HG03280 (cell line): ENCODE measurements at regions not wholly inside any gene's neighbourhood (a gene's known extent, or its start where the extent isn't known, plus 50 kb on each side); places are given as distances from the start of the nearest gene placed in this dataset.

Experiments used
- ATAC-seq: cut with Tn5 transposase; IDR thresholded peaks from one replicate; pipeline ENCODE4 v1.9.1; 2021; ENCODE audit warnings: mild to moderate bottlenecking, moderate library complexity; ENCODE audit not compliant: unreplicated experiment

DNA sequence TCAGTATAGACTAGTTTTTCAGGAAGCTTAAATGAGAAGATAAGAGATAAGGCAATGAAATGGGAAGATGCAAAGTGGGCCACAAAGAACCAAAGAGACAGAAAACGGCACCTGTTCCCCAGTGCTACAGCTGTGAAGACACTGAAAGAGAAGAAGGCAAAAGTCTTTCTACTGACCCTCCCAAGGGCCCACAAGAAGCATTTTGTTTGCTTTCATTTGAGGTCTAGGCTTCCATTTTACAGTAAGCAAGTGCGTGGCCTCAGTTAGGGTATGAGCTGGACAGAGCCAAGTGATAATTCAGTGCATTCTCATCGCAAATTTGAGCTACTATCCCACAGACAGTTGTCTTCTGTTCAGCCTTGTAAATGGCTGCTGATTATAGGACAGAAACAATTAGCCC is 53.4 kb upstream of the STK17B start:
- ATAC-seq: no peak

DNA sequence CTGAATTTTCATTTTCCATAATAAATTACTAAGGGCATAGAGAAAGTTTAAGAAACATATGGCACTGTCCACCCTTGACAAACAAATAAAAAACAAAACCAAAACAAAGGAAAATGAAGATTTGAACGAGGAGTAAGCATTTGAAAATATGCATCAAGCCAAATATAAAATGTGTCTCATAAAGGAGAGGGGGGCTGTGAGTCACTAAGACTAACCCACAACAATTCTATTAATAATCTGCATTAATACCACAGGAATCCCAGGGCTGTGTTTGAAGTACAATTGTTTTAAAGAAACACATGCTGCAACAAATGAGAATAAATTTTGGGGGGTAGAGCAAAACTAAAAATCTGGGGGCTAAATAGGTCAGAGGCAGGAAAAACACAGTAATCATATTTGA is 53.8 kb upstream of the STK17B start:
- no peak for ATAC-seq

DNA sequence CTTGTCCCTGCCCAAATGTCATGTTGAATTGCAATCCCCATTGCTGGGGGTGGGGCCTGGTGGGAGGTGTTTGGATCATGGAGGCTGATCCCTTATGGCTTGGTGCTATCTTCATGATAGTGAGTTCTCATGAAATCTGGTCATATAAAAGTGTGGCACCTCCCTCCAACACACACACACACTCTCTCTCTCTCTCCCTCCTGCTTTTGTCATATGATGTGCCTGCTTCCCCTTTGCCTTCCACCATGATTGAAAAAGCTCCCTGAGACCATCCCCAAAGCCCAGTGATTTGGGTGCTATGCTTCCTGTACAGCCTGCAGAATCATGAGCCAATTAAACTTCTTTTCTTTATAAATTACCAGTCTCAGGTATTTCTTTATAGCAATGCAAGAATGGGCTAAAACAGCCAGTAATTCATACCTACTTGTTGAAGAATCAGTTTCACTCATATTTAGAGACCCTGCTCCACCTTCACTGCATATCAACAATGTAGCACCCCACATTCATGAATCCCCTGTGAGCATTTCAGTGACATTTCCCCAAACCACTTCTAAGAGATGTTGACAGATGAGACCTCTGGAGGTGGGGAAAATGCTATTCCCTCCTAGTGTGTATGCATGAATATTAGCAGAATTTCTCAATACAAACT is 54.8 kb upstream of the STK17B start:
- no peak for ATAC-seq

DNA sequence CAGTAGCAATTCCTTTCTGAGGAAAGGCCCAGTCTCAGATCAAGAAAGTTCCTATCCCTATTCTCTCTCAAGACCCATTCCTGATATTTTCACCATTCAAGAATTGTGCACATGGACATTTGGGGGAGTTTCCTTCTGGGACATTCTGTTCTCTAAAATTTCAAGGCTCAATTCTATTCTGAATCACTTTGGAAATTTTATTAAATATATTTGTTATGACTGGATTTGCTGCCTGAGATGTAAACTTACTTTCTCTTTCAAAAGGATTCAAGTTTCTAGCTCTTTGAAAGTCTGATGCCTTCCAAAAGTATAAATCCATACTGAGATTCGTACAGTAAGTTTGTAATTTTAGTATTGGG is 55.3 kb upstream of the STK17B start:
- ATAC-seq: no peak

DNA sequence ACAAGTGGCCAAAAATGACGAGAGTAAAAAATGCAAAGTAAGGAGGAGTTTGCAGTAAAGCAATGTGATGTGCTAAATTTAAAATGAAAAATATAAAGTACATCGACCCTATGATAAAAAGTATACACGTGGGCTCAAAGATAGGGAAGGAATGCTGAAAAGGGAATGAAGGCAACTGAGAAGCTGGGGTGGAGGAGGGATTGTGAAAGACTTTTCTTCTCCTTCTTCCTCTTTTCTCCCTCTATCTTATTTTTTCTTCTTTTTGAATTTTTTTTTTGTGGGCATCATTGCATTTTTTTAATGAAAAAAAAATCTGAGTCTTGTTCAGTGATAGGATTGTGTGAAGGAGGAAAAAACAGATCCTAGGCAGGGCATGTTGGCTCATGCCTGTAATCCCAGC is 57.6 kb upstream of the STK17B start:
- ATAC-seq: no peak

DNA sequence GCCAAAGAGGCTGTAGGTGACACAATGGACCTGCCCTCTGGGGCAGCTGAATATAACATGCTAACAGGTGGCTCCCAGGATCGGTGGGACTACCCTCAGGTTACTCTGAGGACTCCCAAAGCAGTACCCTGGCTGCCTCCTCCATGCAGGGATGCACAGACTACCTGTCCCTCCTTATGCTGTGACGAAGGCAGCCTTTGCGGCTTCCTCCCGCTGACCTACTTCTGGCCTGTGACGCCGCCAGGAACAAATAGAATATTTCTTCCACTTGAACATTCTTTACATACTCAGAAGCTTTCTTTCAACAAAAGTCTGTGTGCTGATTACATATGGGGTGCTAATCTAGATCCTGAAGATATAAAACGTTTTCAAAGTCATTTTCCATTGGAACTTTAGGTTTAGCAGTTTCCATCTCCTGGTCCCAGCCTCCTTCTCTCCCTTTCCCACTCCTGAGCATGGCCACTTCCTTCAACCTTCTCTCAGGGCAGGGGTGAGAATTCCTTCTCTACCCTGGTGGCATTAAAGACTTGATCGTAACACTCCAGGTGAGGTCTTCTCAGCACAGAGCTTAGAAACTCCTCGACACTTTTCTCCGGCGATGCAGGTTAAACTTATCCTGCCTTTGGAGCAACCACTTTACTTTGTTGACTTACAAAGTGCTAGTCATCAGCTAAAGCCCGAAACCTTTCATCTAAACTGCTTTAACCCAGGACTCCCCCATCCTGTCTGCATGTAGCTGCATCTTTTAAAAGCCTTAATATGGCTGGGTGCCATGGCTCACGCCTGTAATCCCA is 58.9 kb upstream of the STK17B start:
- no peak for ATAC-seq

DNA sequence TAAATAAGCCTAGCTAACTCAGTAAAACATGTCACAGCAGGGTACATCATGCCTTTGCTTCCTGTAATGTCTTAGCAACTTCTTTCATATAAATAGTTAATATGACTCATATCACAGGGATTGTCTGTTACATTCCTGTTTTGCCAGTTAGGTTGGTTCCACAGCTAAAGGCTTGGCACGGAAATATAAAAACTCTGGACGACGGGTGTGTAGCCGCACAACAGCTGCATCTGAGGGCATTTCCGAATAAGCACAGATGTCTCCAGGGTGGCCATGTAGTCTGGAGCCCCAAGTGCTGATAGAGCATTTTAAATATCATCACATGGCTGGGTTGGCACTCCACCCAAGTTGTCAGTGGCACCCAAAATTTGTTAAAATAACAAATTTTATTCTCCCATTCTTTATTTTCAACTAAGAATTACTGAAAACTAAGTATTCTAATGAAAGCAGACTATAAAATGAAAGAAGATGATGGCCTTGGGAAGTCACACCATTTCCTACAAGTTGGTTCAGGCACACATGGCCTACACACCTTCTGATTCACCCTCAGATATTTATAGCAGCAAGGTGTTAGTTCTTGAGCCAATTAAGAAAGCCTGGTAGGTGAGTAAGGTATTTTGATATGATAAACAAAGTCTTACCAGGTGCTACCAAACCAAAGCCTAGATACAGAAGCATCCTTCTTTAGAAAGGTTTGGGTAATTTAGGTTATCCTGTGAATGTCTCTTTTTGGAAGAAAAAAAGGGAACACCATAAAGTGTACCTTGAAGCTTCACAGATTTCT is 61.8 kb upstream of the STK17B start:
- ATAC-seq: no peak

DNA sequence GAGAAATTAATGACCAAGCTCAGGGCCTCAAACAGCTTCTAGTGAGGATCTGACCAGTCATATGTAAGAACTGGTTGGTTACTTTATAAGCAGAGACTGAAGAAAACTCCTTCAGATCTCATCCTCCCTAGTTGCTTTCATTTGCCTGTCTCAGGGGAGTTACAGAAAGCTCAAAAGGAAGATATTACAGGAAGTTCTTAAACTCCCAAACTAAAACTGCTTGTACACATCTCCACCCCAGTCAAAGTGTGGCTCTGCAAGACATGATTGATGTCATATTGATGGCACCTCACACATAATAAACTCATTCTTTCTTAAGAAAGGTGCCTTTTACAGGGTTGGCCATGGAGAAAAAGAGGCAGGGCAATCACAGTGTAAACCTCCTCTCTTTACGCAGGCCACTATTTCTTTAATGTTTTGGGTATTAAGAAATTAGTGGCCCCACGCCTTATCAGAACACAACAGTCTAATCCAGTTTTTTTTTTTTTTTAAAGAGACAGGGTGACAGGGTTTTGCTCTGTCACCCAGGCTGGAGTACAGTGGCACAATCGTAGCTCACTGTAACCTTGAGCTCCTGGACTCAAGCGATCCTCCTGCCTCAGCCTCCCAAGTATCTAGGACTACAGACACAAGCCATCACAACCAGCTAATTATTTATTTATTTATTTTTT is 62.6 kb upstream of the STK17B start:
- no peak for ATAC-seq

DNA sequence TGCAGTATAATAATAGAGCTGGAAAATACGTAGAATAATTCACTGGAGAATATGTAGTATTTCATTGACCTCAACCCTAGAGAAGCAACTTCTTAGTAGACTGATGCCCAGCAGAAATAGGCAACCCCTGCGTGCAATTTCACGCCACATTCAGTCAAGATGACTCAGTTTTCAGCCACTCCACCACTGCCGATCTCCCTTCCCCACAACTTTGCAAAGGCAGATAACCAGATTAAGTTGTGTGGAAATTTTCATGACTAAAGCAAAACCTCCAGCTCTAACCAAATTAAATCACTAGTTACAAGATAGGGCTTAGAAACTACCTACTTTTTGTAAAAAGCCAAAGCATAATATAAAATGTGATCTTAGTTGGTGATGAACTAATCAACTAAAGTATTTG is 63.3 kb upstream of the STK17B start:
- ATAC-seq: no peak

DNA sequence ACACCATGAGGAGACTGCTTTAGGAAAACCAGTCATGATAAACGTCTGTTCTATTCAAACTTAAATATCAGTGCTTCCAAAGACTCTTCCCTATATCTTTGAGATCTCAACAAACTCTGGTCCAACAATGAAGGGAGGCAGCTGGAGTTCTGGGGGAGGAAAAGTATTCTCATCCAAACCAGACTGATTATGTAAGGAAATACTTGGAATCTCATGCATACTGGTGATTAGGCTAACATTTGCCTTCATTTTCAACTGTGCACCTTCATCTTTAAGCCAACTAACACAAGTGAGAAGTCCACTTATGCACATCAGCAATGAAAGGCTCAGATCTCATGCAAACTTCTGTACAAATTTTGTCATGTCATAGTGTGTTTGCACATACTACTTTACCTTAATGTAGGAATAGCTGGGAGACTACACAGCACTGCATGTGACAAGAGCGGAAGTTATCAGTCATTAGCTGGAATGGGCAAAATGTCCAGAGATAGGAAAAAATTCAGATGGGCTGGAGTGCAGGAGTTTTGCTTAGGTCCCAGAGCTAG is 67.5 kb upstream of the STK17B start:
- ATAC-seq: no peak

DNA sequence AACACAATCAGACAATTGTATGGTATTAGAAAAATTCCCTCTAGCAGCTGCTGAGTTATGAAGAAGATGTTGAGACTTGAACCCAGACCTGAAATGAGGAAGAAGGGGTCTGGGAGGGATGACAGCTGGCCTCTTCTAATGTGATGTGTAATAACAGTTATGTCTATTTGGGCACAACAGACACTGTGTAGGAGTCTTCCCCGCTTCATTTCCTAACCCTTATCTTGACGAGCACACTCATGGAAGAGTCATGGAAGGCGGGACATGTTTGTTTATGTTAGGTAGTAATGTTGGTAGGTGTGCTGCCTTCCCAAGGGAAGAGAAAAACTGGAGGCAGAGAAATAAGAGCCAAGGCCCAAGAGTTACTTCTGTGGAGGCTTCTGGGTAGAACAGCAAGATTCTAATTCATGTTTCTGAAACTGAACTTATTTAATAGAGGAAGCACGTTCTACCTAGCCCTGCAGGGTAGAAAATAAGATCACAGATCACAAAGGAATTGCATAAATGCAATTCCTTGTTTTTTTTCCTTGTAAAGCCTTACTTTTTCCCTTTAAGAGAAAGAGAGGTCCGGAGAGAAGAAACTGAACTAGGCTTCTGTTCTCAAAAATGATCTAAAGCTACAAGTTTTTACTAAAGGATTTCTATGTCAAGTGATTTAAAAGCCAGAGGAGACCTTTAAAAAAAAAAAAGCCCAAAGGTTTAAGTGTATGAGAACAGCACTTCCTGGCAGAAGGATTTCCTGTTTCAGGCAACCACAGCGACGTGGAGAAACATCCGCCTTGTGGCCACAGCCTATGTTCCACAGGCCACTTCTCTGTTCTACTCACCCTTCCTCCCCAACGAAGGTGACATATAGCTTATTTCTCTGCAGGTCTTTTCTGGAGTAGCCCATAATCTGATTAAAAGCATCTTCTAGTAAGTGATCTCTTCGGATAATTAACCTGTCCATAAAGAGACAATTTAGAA is 68.5 kb upstream of the STK17B start:
- peak; percentile 69 for ATAC-seq

DNA sequence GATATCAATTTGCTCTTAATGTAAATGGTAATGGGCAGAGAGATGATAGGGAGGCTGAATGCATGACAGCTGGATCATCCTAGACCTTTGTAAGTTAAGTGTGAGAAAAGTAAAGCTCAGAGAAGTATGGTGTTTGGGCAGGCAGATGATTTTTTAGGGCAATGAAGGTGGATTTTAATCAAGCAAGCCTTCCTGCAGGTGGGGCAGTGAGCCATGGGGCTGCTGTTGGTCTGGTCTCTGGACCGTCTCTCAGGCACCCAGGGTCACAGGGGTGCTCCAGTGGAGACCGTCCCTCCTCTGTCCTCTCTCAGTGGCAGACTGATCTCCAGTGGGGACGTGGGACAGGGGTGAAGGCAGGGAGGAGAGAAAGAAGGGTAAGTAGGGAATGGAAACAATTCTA is 69.8 kb upstream of the STK17B start:
- no peak for ATAC-seq

DNA sequence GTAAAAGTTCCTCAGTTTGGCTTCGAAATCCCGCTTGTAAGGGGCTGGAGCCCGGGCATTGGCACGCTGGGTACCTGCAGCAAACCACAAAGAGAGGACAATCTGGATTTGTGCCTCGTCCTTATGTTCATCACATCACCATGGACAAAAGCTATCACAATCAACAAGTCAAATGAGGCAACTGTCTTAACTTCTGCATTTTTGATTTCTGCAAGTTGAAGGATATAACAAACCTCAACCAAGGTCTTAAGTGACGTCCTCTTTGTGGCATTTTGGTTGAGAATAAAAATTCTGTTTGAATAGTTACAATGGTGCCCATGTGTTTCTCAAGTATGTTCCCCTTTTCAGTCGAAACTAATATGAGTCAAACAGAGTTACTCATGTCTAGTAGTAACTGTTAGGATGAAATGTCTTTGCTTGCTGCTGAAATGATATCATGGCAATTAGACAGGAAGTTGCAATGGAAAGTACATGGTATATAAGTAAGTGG is 70.8 kb upstream of the STK17B start:
- peak; percentile 90 for ATAC-seq

DNA sequence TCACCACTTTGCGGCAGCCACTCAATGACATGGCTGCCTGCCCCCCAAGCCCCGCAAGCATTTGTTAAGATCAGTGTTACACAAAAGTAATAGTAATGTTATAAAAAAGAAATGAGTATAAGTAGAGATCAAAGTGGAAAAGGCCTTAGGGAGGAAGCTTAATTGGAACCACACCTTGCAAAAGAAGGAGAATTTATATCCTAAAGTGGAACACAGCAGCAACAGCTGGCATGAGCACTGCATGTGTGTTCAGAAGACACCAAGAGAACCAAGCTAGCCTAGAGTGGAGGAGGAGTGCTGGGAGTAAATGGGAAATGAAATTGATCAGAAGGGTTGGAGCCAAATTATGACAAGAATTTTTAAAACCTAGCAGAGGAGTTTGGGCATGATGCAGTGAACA is 73.1 kb upstream of the STK17B start:
- ATAC-seq: no peak

DNA sequence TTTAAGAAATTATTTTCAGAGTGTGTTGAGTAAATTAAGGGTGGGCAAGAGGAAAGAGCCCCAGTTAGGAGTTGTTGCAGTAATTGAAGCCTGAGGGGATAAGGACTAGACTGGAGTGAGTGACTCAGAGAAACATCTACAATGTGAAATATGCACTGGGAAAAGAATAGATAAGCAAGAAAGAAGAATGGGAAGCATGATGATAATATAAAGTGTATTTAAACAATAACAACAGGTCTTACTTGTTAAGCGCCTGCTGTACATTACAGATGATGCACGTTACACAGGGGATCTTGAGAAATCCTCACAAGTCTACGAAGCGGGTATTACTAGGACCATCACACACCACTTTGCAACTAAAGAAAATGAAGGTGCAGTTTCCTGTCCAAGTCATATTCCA is 73.6 kb upstream of the STK17B start:
- no peak for ATAC-seq

DNA sequence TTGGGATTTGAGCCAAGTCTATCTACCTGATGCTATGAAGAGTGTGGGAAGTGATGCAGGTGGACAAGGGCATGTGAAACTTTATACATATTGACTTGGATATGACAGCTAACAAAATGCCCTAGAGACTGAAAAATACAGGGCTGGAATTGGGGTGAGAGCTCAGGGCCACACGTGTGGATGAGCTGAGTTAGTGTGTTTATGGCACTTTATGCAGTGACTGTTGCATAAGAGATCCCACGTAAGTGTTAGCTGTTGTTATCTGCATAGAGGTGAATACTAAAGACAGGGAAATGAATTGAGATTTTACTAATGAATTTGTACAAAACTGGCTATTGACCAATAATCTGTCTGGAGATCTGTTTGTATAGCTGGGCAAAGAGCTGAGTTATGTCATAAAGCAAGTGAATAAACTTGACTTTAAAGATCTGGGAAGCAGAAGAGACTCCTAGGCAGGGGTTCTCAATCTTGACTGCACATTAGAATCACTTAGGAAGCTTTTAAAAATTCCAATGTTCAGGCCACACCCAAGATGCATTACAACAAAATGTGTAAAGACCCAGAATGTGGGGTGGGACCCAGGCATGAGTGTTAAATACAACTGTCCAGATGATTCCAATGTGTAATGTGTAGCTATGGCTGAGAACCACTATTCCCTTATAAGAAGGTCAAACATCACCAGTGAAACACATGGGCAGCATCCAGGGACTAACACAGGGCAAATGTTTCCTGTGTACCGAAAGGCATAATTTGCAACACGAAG is 74.2 kb upstream of the STK17B start:
- ATAC-seq: no peak

DNA sequence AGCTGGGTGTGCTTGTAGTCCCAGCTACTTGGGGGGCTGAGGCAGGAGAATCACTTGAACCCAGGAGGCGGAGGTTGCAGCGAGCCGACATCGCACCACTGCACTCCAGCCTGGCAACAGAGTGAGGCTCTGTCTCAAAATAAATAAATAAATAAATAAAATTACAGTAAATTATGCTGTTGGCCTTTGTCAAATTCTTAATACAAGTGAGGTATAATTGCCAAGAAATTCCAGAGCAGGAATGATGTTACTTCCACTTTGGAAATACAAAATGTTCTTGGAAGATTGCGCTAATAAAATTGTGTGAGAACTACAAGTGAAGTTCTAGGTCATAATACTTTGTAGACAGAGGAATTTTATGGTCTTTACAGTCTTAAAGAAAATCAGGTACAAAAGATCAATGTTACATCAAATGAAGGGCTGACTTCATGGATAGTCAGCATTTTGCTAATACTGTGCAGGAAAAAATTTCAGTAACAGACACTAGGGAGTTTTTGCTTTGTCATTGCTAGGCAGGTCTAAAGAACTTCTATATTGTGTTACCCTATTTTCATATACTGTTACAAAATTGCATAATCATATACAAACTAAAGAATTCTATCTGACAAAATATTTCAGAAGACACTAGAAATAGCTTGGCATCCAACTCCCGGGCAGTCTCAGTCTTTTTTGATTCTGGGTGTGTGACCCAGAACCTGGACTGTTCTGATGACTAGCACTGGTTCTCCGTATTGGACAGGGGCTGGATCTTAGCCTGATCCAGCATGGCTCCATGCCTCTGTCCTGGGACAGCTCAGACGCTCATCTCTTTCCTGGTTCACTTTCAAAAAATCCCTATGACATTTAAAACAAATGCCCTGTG is 76.0 kb upstream of the STK17B start:
- no peak for ATAC-seq

DNA sequence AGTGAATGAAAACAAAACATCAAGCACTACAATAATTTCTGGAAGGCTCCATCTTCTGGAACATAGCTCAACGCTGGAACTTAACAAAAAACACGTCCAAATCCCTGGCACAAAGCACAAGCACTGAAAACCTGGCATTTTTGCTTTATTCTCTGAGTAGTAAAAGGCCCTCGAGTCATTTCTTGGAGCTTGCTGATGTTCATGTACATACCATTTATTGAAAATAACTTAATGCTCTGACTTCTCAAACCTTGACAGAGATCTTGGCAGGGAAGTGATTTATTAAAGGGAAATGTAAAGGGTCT is 76.5 kb upstream of the STK17B start:
- ATAC-seq: no peak
